Thyroid gland (tissue), 4 donors: ENCODE measurements at regions not wholly inside any gene's neighbourhood (a gene's known extent, or its start where the extent isn't known, plus 50 kb on each side); places are given as distances from the start of the nearest gene placed in this dataset.

Experiments used
- DNase-seq, 2 donors: peaks; one replicate each; pipeline ENCODE4 v3.0.0-alpha.2; 2019
- H3K27ac ChIP-seq, 3 donors: fragments of 200-600 bp; sonication (generic); 1 replicate in 2 of 3; 2 replicates in 1 of 3; pipeline ENCODE4 v1.5.1; 2016 to 2019; ENCODE audit warnings: mild to moderate bottlenecking in 1 of 3, moderate library complexity in 1 of 3
- H3K27me3 ChIP-seq: fragments of 200-600 bp; sonication (generic); one replicate; pipeline ENCODE4 v1.5.1; 2019
- H3K36me3 ChIP-seq, 2 donors: fragments of 200-600 bp; sonication (generic); one replicate each; pipeline ENCODE4 v1.5.1; 2016 to 2019
- H3K4me1 ChIP-seq, 2 donors: fragments of 200-600 bp; sonication (generic); one replicate each; pipeline ENCODE4 v1.5.1; 2017 to 2019
- H3K4me3 ChIP-seq, 3 donors: fragments of 200-600 bp; sonication (generic); replicated peaks in 1 of 3; 1 replicate in 2 of 3; 2 replicates in 1 of 3; pipeline ENCODE4 v1.5.1; 2016; ENCODE audit warnings: mild to moderate bottlenecking in 1 of 3
- H3K9me3 ChIP-seq: fragments of 200-600 bp; sonication (generic); one replicate; pipeline ENCODE4 v1.5.1; 2017
- CTCF ChIP-seq, 6 experiments: fragments of 200-600 bp in 3 of 6; fragments of 450-650 bp in 3 of 6; sonication (generic) in 3 of 6; IDR thresholded peaks; one replicate each; pipeline ENCODE4 v1.5.1; 2016 to 2019; ENCODE audit warnings: antibody characterized with exemption in 6 of 6, mild to moderate bottlenecking in 2 of 6, inconsistent platforms in 1 of 6, moderate library complexity in 1 of 6
- POLR2A ChIP-seq, 2 donors: fragments of 450-650 bp; IDR thresholded peaks; one replicate each; pipeline ENCODE4 v1.6.1; 2017; ENCODE audit warnings: antibody characterized with exemption in 2 of 2, mild to moderate bottlenecking in 2 of 2, moderate library complexity in 1 of 2
- WGBS, 2 donors: methylation state at CpG; one replicate each; pipeline ENCODE4 v1.1.5; 2017; 5-methylcytosine and 5-hydroxymethylcytosine counted together
- intact Hi-C: fragments of 100-400 bp; cut with DNase I; formaldehyde crosslinking; loops from one replicate; pipeline ENCODE4 v1.15.1; 2023

- 88 to 100% methylated on average over 1 of the region's 1 CpG for WGBS, 2 donors
- no peak for DNase-seq
- Histone ChIP-seq H3K9me3 (no peaks in the 10 kb centered on the region), H3K36me3 (no peaks in the 10 kb centered on the region), H3K4me3 (no peak overlapping the region), H3K27me3 (no peaks in the 10 kb centered on the region), H3K27ac (no peak overlapping the region), H3K4me1 (no peaks in the 10 kb centered on the region)
- intact Hi-C loops = no loop called here
- TF ChIP-seq POLR2A (IDR thresholded peaks at IDR 0.05) (no peak), CTCF (IDR thresholded peaks at IDR 0.05) (no peak)
Measured at GRCh38 chr3:53401154-53401553, 53.8 kb upstream of the DCP1A start.

GRCh38 chr3:53402326-53402725 is 55.0 kb upstream of the DCP1A start:
- no peaks in the 10 kb centered on the region for H3K36me3 ChIP-seq
- no peak for DNase-seq
- no peak overlapping the region for H3K4me3 ChIP-seq
- H3K27ac ChIP-seq = no peak overlapping the region
- TF ChIP-seq POLR2A (IDR thresholded peaks at IDR 0.05) (no peak), CTCF (IDR thresholded peaks at IDR 0.05) (no peak)
- no peaks in the 10 kb centered on the region for H3K9me3 ChIP-seq
- 90 to 95% methylated on average over 2 to 3 of the region's 3 CpGs for WGBS, 2 donors
- no peaks in the 10 kb centered on the region for H3K4me1 ChIP-seq
- H3K27me3 ChIP-seq = no peaks in the 10 kb centered on the region
- intact Hi-C loops = no loop called here

GRCh38 chr3:53411371-53411770 is 64.0 kb upstream of the DCP1A start:
- Histone ChIP-seq H3K27ac (no peak overlapping the region), H3K4me1 (no peaks in the 10 kb centered on the region), H3K36me3 (no peaks in the 10 kb centered on the region), H3K9me3 (no peaks in the 10 kb centered on the region), H3K4me3 (no peak overlapping the region), H3K27me3 (no peaks in the 10 kb centered on the region)
- no peak for TF ChIP-seq CTCF (IDR thresholded peaks at IDR 0.05)
- no peak for TF ChIP-seq POLR2A (IDR thresholded peaks at IDR 0.05)
- no peak for DNase-seq
- intact Hi-C loops = no loop called here

- Histone ChIP-seq H3K9me3 (no peaks in the 10 kb centered on the region), H3K4me3 (no peak overlapping the region), H3K36me3 (no peaks in the 10 kb centered on the region), H3K27ac (no peak overlapping the region), H3K4me1 (no peaks in the 10 kb centered on the region), H3K27me3 (no peaks in the 10 kb centered on the region)
- DNase-seq = no peak
- TF ChIP-seq POLR2A (IDR thresholded peaks at IDR 0.05) (no peak), CTCF (IDR thresholded peaks at IDR 0.05) (no peak)
- intact Hi-C loops = no loop called here
Measured at GRCh38 chr3:53412953-53413352, 65.6 kb upstream of the DCP1A start.

GRCh38 chr3:53416530-53416929 is 69.2 kb upstream of the DCP1A start:
- intact Hi-C loops = no loop called here
- Histone ChIP-seq H3K4me1 (peaks cover 0 to 4% of the 10 kb centered on the region in 2 donors), H3K4me3 (no peak overlapping the region), H3K9me3 (no peaks in the 10 kb centered on the region), H3K27ac (no peak overlapping the region), H3K27me3 (no peaks in the 10 kb centered on the region), H3K36me3 (no peaks in the 10 kb centered on the region)
- no peak for TF ChIP-seq POLR2A (IDR thresholded peaks at IDR 0.05)
- no peak for TF ChIP-seq CTCF (IDR thresholded peaks at IDR 0.05)
- DNase-seq = no peak
- WGBS, 2 donors = 76 to 83% methylated on average over 2 of the region's 2 CpGs
